ENCODE measurements at regions not wholly inside any gene's neighbourhood (a gene's known extent, or its start where the extent isn't known, plus 50 kb on each side); places are given as distances from the start of the nearest gene placed in this dataset.

GRCh38 chr13:111883571-111884343 lies 183.2 kb upstream of the SOX1 start:
- no peak for FAIRE-seq
- intact Hi-C loops (cut with micrococcal nuclease; ENCODE audit: unreplicated experiment): no loop called here
- Histone ChIP-seq H3K79me2 (ENCODE audit: control insufficient read depth, insufficient read depth, low read length) (no peaks in the 10 kb centered on the region), H2AFZ (ENCODE audit: control insufficient read depth, low read depth, low read length) (no peak overlapping the region), H3K9ac (ENCODE audit: control insufficient read depth, insufficient read depth, low read length) (no peak overlapping the region), H3K36me3 (ENCODE audit: control insufficient read depth in 2 of 2, insufficient read depth in 2 of 2, low read length in 1 of 2) (no peaks in the 10 kb centered on the region), H3K4me2 (ENCODE audit: control insufficient read depth, insufficient read depth) (no peak overlapping the region), H3K9me3 (replicated peaks; ENCODE audit: control insufficient read depth, insufficient read depth, low read length) (no peaks in the 10 kb centered on the region), H3K27ac (ENCODE audit: control insufficient read depth, insufficient read depth) (no peak overlapping the region), H4K20me1 (ENCODE audit: control insufficient read depth, insufficient read depth) (no peaks in the 10 kb centered on the region), H3K4me1 (ENCODE audit: control insufficient read depth, insufficient read depth, low read length) (no peaks in the 10 kb centered on the region), H3K4me3 (no peak overlapping the region), H3K27me3 (replicated peaks in 1 of 2; ENCODE audit: control insufficient read depth in 2 of 2, insufficient read depth in 2 of 2, low read length in 1 of 2) (no peaks in the 10 kb centered on the region)
- SMC1A ChIA-PET (ENCODE audit: uncharacterized antibody, unreplicated experiment): no interaction called here
- no peak for DNase-seq (ENCODE audit: low read depth, low spot score)
- RAD21 ChIA-PET (ENCODE audit: unreplicated experiment): no interaction called here
- no peak for ATAC-seq
- WGBS (ENCODE audit: insufficient coverage, insufficient replicate concordance, low lambda C conversion rate, missing lambda C conversion rate): 28% methylated on average over 17 of the region's 17 CpGs
- no TSS peak for BruUV-seq (replicated peaks)
- no peak for TF ChIP-seq SMAD5 (IDR thresholded peaks at IDR 0.05; ENCODE audit: low read depth)
- no peak for TF ChIP-seq ZBTB11 (CRISPR knock-in tag; IDR thresholded peaks at IDR 0.05)
- no peak for TF ChIP-seq TBL1XR1 (IDR thresholded peaks at IDR 0.05; ENCODE audit: low read depth, low read length)
- no peak for TF ChIP-seq SMARCA5 (IDR thresholded peaks at IDR 0.05)
- TF ChIP-seq IRF4 (IDR thresholded peaks at IDR 0.05; ENCODE audit: low read depth, low read length): no peak
- no peak for TF ChIP-seq IRF5 (IDR thresholded peaks at IDR 0.05; ENCODE audit: borderline replicate concordance)
- TF ChIP-seq SKIL (IDR thresholded peaks at IDR 0.05; ENCODE audit: low read depth, poor library complexity, severe bottlenecking): no peak
- TF ChIP-seq MTA2 (IDR thresholded peaks at IDR 0.05; ENCODE audit: low read depth): no peak
- no peak for TF ChIP-seq CBFB (IDR thresholded peaks at IDR 0.05; ENCODE audit: low read depth)
- TF ChIP-seq KLF5 (IDR thresholded peaks at IDR 0.05; ENCODE audit: partially characterized antibody): no peak
- no peak for TF ChIP-seq JUNB (IDR thresholded peaks at IDR 0.05)
- TF ChIP-seq ZNF217 (IDR thresholded peaks at IDR 0.05): no peak
- TF ChIP-seq CEBPB (IDR thresholded peaks at IDR 0.05; ENCODE audit: borderline replicate concordance in 1 of 2, low read depth in 2 of 2, low read length in 2 of 2): no peak
- no peak for TF ChIP-seq CREB1 (IDR thresholded peaks at IDR 0.05; ENCODE audit: low read depth)
- TF ChIP-seq SMC3 (IDR thresholded peaks at IDR 0.05; ENCODE audit: borderline replicate concordance, low read length): no peak
- TF ChIP-seq RCOR1 (conservative IDR thresholded peaks at IDR 0.05; ENCODE audit: low read depth, low read length): no peak
- TF ChIP-seq ETV6 (conservative IDR thresholded peaks at IDR 0.05 in 1 of 2, IDR thresholded peaks at IDR 0.05 in 1 of 2; ENCODE audit: borderline replicate concordance in 1 of 2, low read depth in 1 of 2): no peak
- TF ChIP-seq CBX3 (IDR thresholded peaks at IDR 0.05; ENCODE audit: borderline replicate concordance, low read depth): no peak
- TF ChIP-seq SIX5 (IDR thresholded peaks at IDR 0.05; ENCODE audit: low read depth, low read length, severe bottlenecking): no peak
- CTCF ChIA-PET: no interaction called here
- in situ Hi-C loops (cut with MboI): no loop called here
- POLR2A ChIA-PET: no interaction called here

Measured in GM12878 (cell line).